Mesothelial cell of epicardium (in vitro differentiated cells): ENCODE measurements at regions not wholly inside any gene's neighbourhood (a gene's known extent, or its start where the extent isn't known, plus 50 kb on each side); places are given as distances from the start of the nearest gene placed in this dataset.

Source experiments
- DNase-seq, 2 experiments: peaks; one replicate each; pipeline ENCODE4 v3.0.0; 2021; ENCODE audit warnings: low spot score in 2 of 2; ENCODE audit not compliant: unreplicated experiment in 2 of 2
- H3K27ac Mint-ChIP-seq: 2 replicates; pipeline ENCODE4 v1.8.0; 2021; ENCODE audit warnings: mixed read lengths
- H3K27me3 Mint-ChIP-seq: 2 replicates; pipeline ENCODE4 v1.8.0; 2021; ENCODE audit warnings: low read depth, mixed read lengths
- H3K36me3 Mint-ChIP-seq: 2 replicates; pipeline ENCODE4 v1.8.0; 2021; ENCODE audit warnings: mixed read lengths
- H3K4me1 Mint-ChIP-seq: 2 replicates; pipeline ENCODE4 v1.8.0; 2021; ENCODE audit warnings: mixed read lengths
- H3K4me3 Mint-ChIP-seq: 2 replicates; pipeline ENCODE4 v1.8.0; 2021; ENCODE audit warnings: mild to moderate bottlenecking, moderate library complexity, mixed read lengths
- H3K9me3 Mint-ChIP-seq: 2 replicates; pipeline ENCODE4 v1.8.0; 2021; ENCODE audit warnings: mixed read lengths
- TF ChIP-seq, protein P1 (sequence below): fragments of 200-600 bp; sonication (generic); IDR thresholded peaks from one replicate; pipeline ENCODE4 v1.5.0; 2021; ENCODE audit warnings: antibody characterized with exemption; ENCODE audit not compliant: unreplicated experiment

DNA sequence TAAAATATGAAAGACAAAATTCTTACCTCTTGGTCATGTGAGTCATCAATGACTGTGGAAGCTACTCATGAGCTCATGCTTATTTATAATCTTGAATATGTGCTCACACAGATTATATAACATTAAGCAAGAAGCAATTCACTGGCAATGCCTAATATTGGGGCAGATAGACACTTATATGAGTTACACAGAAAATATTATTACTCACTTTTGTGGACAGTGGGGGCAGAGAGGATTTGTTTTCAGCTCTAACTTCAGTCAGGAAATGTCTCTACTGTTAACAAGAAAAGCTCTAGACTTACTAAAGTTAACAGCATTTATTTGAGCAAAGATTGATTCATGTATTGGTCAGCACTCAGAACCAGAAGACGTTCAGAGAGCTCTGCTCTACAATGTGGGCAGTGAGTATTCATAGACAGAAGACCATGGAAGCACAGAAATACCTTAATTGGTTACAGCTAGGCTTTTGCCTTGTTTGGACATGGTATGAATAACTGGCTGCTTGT lies 85.8 kb upstream of the AHI1 start:
- no peaks in the 10 kb centered on the region for H3K36me3 Mint-ChIP-seq
- DNase-seq, result no peak
- TF ChIP-seq, protein P1, sequence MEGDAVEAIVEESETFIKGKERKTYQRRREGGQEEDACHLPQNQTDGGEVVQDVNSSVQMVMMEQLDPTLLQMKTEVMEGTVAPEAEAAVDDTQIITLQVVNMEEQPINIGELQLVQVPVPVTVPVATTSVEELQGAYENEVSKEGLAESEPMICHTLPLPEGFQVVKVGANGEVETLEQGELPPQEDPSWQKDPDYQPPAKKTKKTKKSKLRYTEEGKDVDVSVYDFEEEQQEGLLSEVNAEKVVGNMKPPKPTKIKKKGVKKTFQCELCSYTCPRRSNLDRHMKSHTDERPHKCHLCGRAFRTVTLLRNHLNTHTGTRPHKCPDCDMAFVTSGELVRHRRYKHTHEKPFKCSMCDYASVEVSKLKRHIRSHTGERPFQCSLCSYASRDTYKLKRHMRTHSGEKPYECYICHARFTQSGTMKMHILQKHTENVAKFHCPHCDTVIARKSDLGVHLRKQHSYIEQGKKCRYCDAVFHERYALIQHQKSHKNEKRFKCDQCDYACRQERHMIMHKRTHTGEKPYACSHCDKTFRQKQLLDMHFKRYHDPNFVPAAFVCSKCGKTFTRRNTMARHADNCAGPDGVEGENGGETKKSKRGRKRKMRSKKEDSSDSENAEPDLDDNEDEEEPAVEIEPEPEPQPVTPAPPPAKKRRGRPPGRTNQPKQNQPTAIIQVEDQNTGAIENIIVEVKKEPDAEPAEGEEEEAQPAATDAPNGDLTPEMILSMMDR, result no peak
- H3K27me3 Mint-ChIP-seq, result no peaks in the 10 kb centered on the region
- peaks cover 4% of the 10 kb centered on the region for H3K4me1 Mint-ChIP-seq
- no peak overlapping the region for H3K27ac Mint-ChIP-seq
- H3K4me3 Mint-ChIP-seq, result no peak overlapping the region
- H3K9me3 Mint-ChIP-seq, result peaks cover 4% of the 10 kb centered on the region

DNA sequence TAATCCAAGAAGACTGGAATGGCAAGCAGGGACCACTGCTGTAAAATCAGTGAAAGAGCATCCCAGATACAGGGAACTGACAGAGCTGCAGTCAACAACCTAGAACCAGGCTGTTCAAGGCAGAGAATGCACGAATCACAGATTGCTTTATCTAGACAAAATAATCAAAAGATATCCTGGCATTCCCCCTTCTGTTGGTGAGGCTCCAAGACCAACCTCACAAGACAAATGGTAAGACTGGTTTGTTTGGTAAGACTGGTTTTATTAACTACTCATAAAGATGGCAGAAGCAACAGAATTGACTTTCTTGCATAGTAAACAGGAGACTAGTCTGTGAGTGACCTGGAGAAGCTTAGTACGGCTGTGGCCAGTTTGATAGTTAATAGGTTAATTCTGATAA lies 88.8 kb upstream of the AHI1 start:
- peaks cover 11% of the 10 kb centered on the region for H3K9me3 Mint-ChIP-seq
- H3K27ac Mint-ChIP-seq, result no peak overlapping the region
- H3K4me3 Mint-ChIP-seq, result no peak overlapping the region
- no peaks in the 10 kb centered on the region for H3K27me3 Mint-ChIP-seq
- H3K36me3 Mint-ChIP-seq, result no peaks in the 10 kb centered on the region
- TF ChIP-seq, protein P1, result no peak
- H3K4me1 Mint-ChIP-seq, result peaks cover 1% of the 10 kb centered on the region
- no peak for DNase-seq

DNA sequence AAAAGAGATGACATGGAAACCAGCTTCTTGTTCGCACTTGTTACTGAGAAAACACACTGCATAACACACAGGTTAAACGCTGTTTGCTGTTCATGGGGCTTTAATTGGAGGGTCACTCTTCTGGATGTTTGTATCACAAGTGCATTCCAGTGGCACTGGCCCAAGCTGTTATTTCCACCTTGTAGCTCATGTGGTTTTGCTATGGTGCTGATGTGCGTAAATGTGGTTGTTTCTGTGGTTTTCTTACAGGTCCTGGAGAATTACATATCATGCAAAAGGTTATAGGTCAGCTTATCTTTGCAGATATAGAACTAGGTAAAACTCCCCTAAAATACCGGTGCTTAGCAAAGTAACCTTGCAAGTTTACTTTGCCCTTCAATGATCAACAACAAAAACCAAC lies 89.3 kb upstream of the AHI1 start:
- no peak for DNase-seq
- no peak overlapping the region for H3K4me3 Mint-ChIP-seq
- no peak overlapping the region for H3K27ac Mint-ChIP-seq
- TF ChIP-seq, protein P1, result no peak
- no peaks in the 10 kb centered on the region for H3K4me1 Mint-ChIP-seq
- no peaks in the 10 kb centered on the region for H3K27me3 Mint-ChIP-seq
- H3K36me3 Mint-ChIP-seq, result no peaks in the 10 kb centered on the region
- H3K9me3 Mint-ChIP-seq, result peaks cover 11% of the 10 kb centered on the region

DNA sequence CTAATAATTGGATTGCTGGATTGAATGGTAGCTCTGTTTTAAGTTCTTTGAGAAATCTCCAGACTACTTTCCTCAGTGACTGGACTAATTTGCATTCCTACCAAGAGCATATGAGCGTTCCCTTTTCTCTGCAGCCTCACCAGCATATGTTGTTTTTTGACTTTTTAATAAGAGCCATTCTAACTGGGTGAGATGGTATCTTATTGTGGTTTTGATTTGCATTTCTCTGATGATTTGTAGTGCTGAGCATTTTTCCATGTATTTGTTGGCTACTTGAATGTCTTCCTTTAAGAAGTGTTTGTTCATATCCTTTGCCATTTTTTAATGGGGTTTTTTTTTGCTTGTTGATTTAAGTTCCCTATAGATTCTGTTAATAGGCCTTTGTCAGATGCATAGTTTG lies 94.7 kb upstream of the AHI1 start:
- no peak overlapping the region for H3K4me3 Mint-ChIP-seq
- no peak for DNase-seq
- no peaks in the 10 kb centered on the region for H3K4me1 Mint-ChIP-seq
- H3K27ac Mint-ChIP-seq, result no peak overlapping the region
- H3K27me3 Mint-ChIP-seq, result no peaks in the 10 kb centered on the region
- TF ChIP-seq, protein P1, result no peak
- peaks cover 29% of the 10 kb centered on the region for H3K9me3 Mint-ChIP-seq
- peaks cover under 1% of the 10 kb centered on the region for H3K36me3 Mint-ChIP-seq

DNA sequence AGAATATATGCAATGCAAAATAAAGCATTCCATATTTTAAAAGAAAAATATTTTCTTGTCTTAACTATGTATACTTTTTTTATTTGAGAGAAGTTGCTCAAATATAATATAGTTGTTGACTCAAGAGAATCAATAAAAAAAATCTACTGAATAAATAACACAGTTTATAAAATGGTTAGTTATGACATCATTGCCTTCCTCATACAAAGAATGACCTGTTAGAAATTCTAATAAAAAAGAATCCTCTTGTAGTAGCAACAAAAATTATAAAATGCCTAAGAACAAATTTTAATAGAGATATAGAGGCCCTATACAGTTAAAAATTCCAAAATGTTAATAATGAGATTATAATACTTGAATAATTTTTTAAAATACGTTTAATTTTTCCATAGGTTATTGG lies 96.5 kb upstream of the AHI1 start:
- Mint-ChIP-seq H3K27ac (no peak overlapping the region), H3K4me3 (no peak overlapping the region), H3K4me1 (no peaks in the 10 kb centered on the region), H3K9me3 (peaks cover 42% of the 10 kb centered on the region), H3K27me3 (no peaks in the 10 kb centered on the region), H3K36me3 (peaks cover 8% of the 10 kb centered on the region)
- TF ChIP-seq, protein P1, result no peak
- DNase-seq, result no peak
